ENCODE measurements at regions not wholly inside any gene's neighbourhood (a gene's known extent, or its start where the extent isn't known, plus 50 kb on each side); places are given as distances from the start of the nearest gene placed in this dataset.

- TF ChIP-seq TARDBP (IDR thresholded peaks at IDR 0.05): no peak
- no peak for TF ChIP-seq LEF1 (IDR thresholded peaks at IDR 0.05; ENCODE audit: borderline replicate concordance)
Observed at GRCh38 chr6:86152546-86152945, 509.9 kb upstream of the SYNCRIP start.

Data from HEK293T (cell line).